Gastroesophageal sphincter (tissue), 4 donors: ENCODE measurements at regions not wholly inside any gene's neighbourhood (a gene's known extent, or its start where the extent isn't known, plus 50 kb on each side); places are given as distances from the start of the nearest gene placed in this dataset.

ENCODE experiments used
- ATAC-seq: fragments of 150-250 bp; one replicate; pipeline ENCODE4 v1.9.1; 2016; ENCODE audit warnings: mild to moderate bottlenecking, moderate library complexity
- H3K27ac ChIP-seq, 4 donors: fragments of 200-600 bp; sonication (generic) in 3 of 4; 1 replicate in 3 of 4; 2 replicates in 1 of 4; pipeline ENCODE4 v1.5.1; 2016 to 2019
- H3K27me3 ChIP-seq: fragments of 200-600 bp; sonication (generic); one replicate; pipeline ENCODE4 v1.5.1; 2019
- H3K36me3 ChIP-seq, 2 donors: fragments of 200-600 bp; sonication (generic); one replicate each; pipeline ENCODE4 v1.5.1; 2019; ENCODE audit warnings: control low read depth in 1 of 2
- H3K4me1 ChIP-seq, 3 donors: fragments of 200-600 bp; sonication (generic); 1 replicate in 2 of 3; 2 replicates in 1 of 3; pipeline ENCODE4 v1.5.1; 2016 to 2019; ENCODE audit warnings: control low read depth in 2 of 3
- H3K4me3 ChIP-seq, 2 donors: fragments of 200-600 bp; sonication (generic); one replicate each; pipeline ENCODE4 v1.5.1; 2019; ENCODE audit warnings: mild to moderate bottlenecking in 1 of 2, moderate library complexity in 1 of 2
- H3K9me3 ChIP-seq, 3 donors: fragments of 200-600 bp; sonication (generic); one replicate each; pipeline ENCODE4 v1.5.1; 2017 to 2019; ENCODE audit warnings: control low read depth in 2 of 3
- EP300 ChIP-seq: sonication (generic); formaldehyde crosslinking; IDR thresholded peaks from one replicate; pipeline ENCODE4 v1.6.1; 2017; ENCODE audit warnings: antibody characterized with exemption, mild to moderate bottlenecking
- POLR2A ChIP-seq, 2 donors: fragments of 450-650 bp; IDR thresholded peaks; one replicate each; pipeline ENCODE4 v1.6.1; 2017; ENCODE audit warnings: antibody characterized with exemption in 2 of 2, mild to moderate bottlenecking in 2 of 2, moderate library complexity in 1 of 2
- POLR2AphosphoS5 ChIP-seq: sonication (generic); formaldehyde crosslinking; IDR thresholded peaks from one replicate; pipeline ENCODE4 v1.6.1; 2017; ENCODE audit warnings: antibody characterized with exemption
- WGBS, 2 donors: methylation state at CpG; one replicate each; pipeline ENCODE4 v1.1.5; 2018; ENCODE audit warnings: low coverage in 1 of 2; 5-methylcytosine and 5-hydroxymethylcytosine counted together
- TF ChIP-seq, protein P1 (sequence below), 4 experiments: fragments of 200-600 bp in 2 of 4; fragments of 450-650 bp in 2 of 4; sonication (generic) in 1 of 4; IDR thresholded peaks; one replicate each; pipeline ENCODE4 v1.5.1; 2017 to 2019; ENCODE audit warnings: antibody characterized with exemption in 4 of 4, mild to moderate bottlenecking in 2 of 4, moderate library complexity in 2 of 4

DNA sequence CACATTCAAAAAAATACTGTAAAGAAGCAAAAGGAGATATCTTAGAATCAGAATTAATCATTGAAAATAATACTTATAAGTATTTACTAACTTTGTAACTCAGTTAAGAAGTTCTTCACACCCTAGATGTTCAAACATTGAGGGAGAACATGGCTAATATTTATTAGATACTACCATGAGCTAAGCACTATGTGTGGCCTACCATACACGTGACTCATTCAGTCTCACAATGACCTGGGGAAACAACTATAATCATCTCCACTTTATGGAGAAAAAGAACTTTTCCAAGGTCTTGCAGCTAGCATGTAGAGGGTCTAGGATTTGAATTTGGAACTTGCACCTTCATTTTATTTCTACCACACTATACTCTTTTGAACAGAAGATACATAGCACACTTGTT, 361.9 kb upstream of the CFAP20DC start:
- TF ChIP-seq EP300 (no peak), POLR2AphosphoS5 (no peak), POLR2A (IDR thresholded peaks at IDR 0.05) (no peak)
- TF ChIP-seq, protein P1, sequence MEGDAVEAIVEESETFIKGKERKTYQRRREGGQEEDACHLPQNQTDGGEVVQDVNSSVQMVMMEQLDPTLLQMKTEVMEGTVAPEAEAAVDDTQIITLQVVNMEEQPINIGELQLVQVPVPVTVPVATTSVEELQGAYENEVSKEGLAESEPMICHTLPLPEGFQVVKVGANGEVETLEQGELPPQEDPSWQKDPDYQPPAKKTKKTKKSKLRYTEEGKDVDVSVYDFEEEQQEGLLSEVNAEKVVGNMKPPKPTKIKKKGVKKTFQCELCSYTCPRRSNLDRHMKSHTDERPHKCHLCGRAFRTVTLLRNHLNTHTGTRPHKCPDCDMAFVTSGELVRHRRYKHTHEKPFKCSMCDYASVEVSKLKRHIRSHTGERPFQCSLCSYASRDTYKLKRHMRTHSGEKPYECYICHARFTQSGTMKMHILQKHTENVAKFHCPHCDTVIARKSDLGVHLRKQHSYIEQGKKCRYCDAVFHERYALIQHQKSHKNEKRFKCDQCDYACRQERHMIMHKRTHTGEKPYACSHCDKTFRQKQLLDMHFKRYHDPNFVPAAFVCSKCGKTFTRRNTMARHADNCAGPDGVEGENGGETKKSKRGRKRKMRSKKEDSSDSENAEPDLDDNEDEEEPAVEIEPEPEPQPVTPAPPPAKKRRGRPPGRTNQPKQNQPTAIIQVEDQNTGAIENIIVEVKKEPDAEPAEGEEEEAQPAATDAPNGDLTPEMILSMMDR (IDR thresholded peaks at IDR 0.05) = no peak
- Histone ChIP-seq H3K4me3 (no peak overlapping the region), H3K27me3 (no peaks in the 10 kb centered on the region), H3K27ac (no peak overlapping the region), H3K4me1 (no peaks in the 10 kb centered on the region), H3K9me3 (no peaks in the 10 kb centered on the region), H3K36me3 (no peaks in the 10 kb centered on the region)
- ATAC-seq = no peak
- 79 to 89% methylated on average over 1 of the region's 1 CpG for WGBS, 2 donors

DNA sequence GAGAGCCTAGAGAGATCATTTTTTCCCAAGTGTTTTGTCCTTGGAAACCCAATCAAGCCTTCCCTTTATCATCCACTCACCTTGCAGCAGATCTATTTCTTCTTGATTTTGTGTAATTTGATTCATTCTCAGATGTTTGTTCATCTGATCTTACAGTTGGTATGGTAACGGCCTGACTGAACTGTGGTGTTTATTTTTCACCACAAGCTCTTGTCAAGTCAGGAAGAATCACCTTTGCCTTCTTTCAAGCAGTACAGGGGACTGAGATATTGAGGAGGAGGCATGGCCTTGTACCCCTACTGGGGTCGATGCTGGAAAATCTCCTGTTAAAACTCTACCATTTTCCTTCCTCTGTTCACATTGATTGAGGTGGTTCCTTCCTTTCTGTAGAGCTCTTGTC, 361.4 kb upstream of the CFAP20DC start:
- TF ChIP-seq EP300 = no peak
- TF ChIP-seq, protein P1 (IDR thresholded peaks at IDR 0.05) = no peak
- ATAC-seq = no peak
- no peaks in the 10 kb centered on the region for H3K27me3 ChIP-seq

DNA sequence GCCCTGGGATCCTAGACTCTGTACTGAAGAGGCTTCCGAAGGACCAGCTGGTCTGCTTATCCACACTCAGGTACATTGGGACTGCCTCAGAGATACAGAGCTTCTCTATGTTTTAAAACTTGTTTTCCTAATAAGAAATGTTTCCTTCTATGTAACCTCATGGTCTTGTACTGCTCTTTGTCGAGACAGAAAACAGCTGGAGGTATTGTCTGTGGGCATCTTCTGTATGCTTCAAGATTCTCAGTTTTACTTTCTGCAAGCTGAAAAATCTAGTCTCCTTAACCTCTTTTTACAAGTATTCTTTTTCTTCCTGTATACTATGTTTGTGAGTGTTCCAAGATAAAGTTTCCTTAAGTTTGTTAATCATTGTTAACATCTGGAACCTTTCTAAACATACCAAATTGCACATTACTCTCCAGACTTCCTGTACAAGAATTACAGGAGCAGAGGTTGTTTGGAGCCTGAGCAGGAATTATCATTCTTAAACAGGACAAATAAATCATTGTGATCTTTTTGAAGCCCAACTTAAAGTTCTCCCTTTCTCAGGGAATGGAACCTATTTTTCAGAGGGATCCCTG, 358.3 kb upstream of the CFAP20DC start:
- no peaks in the 10 kb centered on the region for H3K4me1 ChIP-seq
- TF ChIP-seq POLR2A (IDR thresholded peaks at IDR 0.05) (no peak), EP300 (no peak), POLR2AphosphoS5 (no peak)
- TF ChIP-seq, protein P1 (IDR thresholded peaks at IDR 0.05) = no peak
- 23 to 61% methylated on average over 1 to 2 of the region's 2 CpGs for WGBS, 2 donors
- no peak for ATAC-seq
- H3K9me3 ChIP-seq = no peaks in the 10 kb centered on the region
- no peaks in the 10 kb centered on the region for H3K36me3 ChIP-seq
- no peak overlapping the region for H3K27ac ChIP-seq
- no peaks in the 10 kb centered on the region for H3K27me3 ChIP-seq
- H3K4me3 ChIP-seq = no peak overlapping the region

More for the DNA sequence above, 361.4 kb upstream of the CFAP20DC start:
- no peaks in the 10 kb centered on the region for H3K9me3 ChIP-seq
- 63 to 67% methylated on average over 2 of the region's 2 CpGs for WGBS, 2 donors
- H3K36me3 ChIP-seq = no peaks in the 10 kb centered on the region
- H3K4me3 ChIP-seq = no peak overlapping the region
- no peak overlapping the region for H3K27ac ChIP-seq
- H3K4me1 ChIP-seq = no peaks in the 10 kb centered on the region

DNA sequence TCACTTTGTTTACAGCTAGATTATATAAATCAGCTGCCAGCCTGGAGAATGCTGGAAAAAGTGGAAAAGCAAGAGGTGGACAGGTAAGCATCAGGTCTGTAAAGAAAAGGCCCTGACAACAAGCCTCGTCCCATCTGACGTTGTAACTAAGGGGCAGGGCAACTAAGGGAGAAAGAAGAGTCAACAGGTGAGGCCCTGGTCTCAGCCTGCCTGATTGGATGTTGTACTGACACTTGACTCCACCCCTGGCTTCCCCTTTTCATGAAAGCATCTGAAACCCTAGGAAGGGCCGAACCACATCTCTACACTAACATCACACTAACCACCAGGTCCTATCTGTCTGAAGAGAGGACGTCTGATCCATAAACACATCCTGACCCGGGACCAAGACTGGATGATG, 357.6 kb upstream of the CFAP20DC start:
- no peaks in the 10 kb centered on the region for H3K9me3 ChIP-seq
- no peaks in the 10 kb centered on the region for H3K27me3 ChIP-seq
- H3K36me3 ChIP-seq = no peaks in the 10 kb centered on the region
- H3K4me3 ChIP-seq = no peak overlapping the region
- 95 to 100% methylated on average over 2 to 5 of the region's 5 CpGs for WGBS, 2 donors
- no peak overlapping the region for H3K27ac ChIP-seq
- no peak for TF ChIP-seq POLR2AphosphoS5
- no peak for TF ChIP-seq EP300
- TF ChIP-seq POLR2A (IDR thresholded peaks at IDR 0.05) = no peak
- TF ChIP-seq, protein P1 (IDR thresholded peaks at IDR 0.05) = no peak
- no peak for ATAC-seq
- no peaks in the 10 kb centered on the region for H3K4me1 ChIP-seq

DNA sequence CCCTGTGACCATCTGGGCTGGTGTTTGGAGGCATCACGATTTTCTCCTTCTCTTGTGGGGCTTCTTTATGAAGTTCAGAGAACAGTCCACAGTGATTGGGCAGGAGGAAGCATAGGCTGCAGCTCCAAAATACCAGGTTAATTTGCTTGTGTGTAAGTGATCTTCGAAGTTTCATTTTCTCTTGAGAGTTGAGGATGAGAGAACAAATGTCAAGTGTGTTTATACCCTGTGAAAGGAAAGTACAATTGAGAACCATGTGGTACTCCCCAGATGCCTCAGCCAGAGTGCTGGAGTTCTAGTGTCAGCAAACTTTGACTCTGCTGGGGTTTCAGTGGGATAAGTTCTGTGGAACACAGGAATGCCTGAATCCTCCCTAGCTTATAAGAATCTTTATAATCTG, 357.1 kb upstream of the CFAP20DC start:
- H3K27me3 ChIP-seq = no peaks in the 10 kb centered on the region
- TF ChIP-seq POLR2AphosphoS5 (no peak), POLR2A (IDR thresholded peaks at IDR 0.05) (no peak), EP300 (no peak)
- TF ChIP-seq, protein P1 (IDR thresholded peaks at IDR 0.05) = no peak
- 60 to 67% methylated on average over 1 to 2 of the region's 2 CpGs for WGBS, 2 donors

More for the DNA sequence above, 357.1 kb upstream of the CFAP20DC start:
- no peak overlapping the region for H3K4me3 ChIP-seq
- H3K9me3 ChIP-seq = no peaks in the 10 kb centered on the region
- H3K27ac ChIP-seq = no peak overlapping the region
- no peak for ATAC-seq
- H3K4me1 ChIP-seq = no peaks in the 10 kb centered on the region
- H3K36me3 ChIP-seq = no peaks in the 10 kb centered on the region
